ENCODE measurements at regions not wholly inside any gene's neighbourhood (a gene's known extent, or its start where the extent isn't known, plus 50 kb on each side); places are given as distances from the start of the nearest gene placed in this dataset.

GRCh38 chr2:165033402-165033801 lies 78.1 kb upstream of the SLC38A11 start:
- H3K36me3 ChIP-seq (ENCODE audit: insufficient read depth, low read length), result no peaks in the 10 kb centered on the region
- no peak for TF ChIP-seq CTCF (IDR thresholded peaks at IDR 0.05; ENCODE audit: extremely low read depth, low read depth, low read length)
- no peaks in the 10 kb centered on the region for H3K9me3 ChIP-seq (ENCODE audit: low read depth, low read length)
- no peak overlapping the region for H3K27ac ChIP-seq (ENCODE audit: low read depth, low read length)
- H3K4me1 ChIP-seq (ENCODE audit: insufficient read depth, low read length), result no peaks in the 10 kb centered on the region
- H3K4me2 ChIP-seq (ENCODE audit: insufficient read depth, low read length), result no peak overlapping the region
- H3K4me3 ChIP-seq (ENCODE audit: insufficient read depth, low read length), result no peak overlapping the region
- no peak for DNase-seq (ENCODE audit: insufficient read length, low spot score, missing footprints)
- no peak overlapping the region for H2AFZ ChIP-seq (ENCODE audit: low read length)
- no peaks in the 10 kb centered on the region for H4K20me1 ChIP-seq (ENCODE audit: insufficient read depth, low read length)
- H3K79me2 ChIP-seq (ENCODE audit: insufficient read depth, low read length), result no peaks in the 10 kb centered on the region
- H3K27me3 ChIP-seq (ENCODE audit: insufficient read depth, low read length), result no peaks in the 10 kb centered on the region

GRCh38 chr2:165032559-165032958 lies 77.2 kb upstream of the SLC38A11 start:
- Histone ChIP-seq H3K79me2 (ENCODE audit: insufficient read depth, low read length) (no peaks in the 10 kb centered on the region), H4K20me1 (ENCODE audit: insufficient read depth, low read length) (no peaks in the 10 kb centered on the region), H3K4me1 (ENCODE audit: insufficient read depth, low read length) (no peaks in the 10 kb centered on the region), H3K4me2 (ENCODE audit: insufficient read depth, low read length) (no peak overlapping the region), H2AFZ (ENCODE audit: low read length) (no peak overlapping the region), H3K4me3 (ENCODE audit: insufficient read depth, low read length) (no peak overlapping the region), H3K36me3 (ENCODE audit: insufficient read depth, low read length) (no peaks in the 10 kb centered on the region), H3K27me3 (ENCODE audit: insufficient read depth, low read length) (no peaks in the 10 kb centered on the region), H3K9me3 (ENCODE audit: low read depth, low read length) (no peaks in the 10 kb centered on the region), H3K27ac (ENCODE audit: low read depth, low read length) (no peak overlapping the region)
- no peak for TF ChIP-seq CTCF (IDR thresholded peaks at IDR 0.05; ENCODE audit: extremely low read depth, low read depth, low read length)
- no peak for DNase-seq (ENCODE audit: insufficient read length, low spot score, missing footprints)

GRCh38 chr2:165024199-165024598 lies 68.9 kb upstream of the SLC38A11 start:
- Histone ChIP-seq H2AFZ (ENCODE audit: low read length) (no peak overlapping the region), H3K4me1 (ENCODE audit: insufficient read depth, low read length) (no peaks in the 10 kb centered on the region), H3K9me3 (ENCODE audit: low read depth, low read length) (no peaks in the 10 kb centered on the region), H3K79me2 (ENCODE audit: insufficient read depth, low read length) (no peaks in the 10 kb centered on the region), H3K27me3 (ENCODE audit: insufficient read depth, low read length) (no peaks in the 10 kb centered on the region), H3K4me2 (ENCODE audit: insufficient read depth, low read length) (no peak overlapping the region), H3K4me3 (ENCODE audit: insufficient read depth, low read length) (no peak overlapping the region), H4K20me1 (ENCODE audit: insufficient read depth, low read length) (no peaks in the 10 kb centered on the region), H3K36me3 (ENCODE audit: insufficient read depth, low read length) (no peaks in the 10 kb centered on the region), H3K27ac (ENCODE audit: low read depth, low read length) (no peak overlapping the region)
- no peak for TF ChIP-seq CTCF (IDR thresholded peaks at IDR 0.05; ENCODE audit: extremely low read depth, low read depth, low read length)
- DNase-seq (ENCODE audit: insufficient read length, low spot score, missing footprints), result no peak

GRCh38 chr2:165022781-165023180 lies 67.5 kb upstream of the SLC38A11 start:
- no peaks in the 10 kb centered on the region for H3K4me1 ChIP-seq (ENCODE audit: insufficient read depth, low read length)
- no peak overlapping the region for H3K27ac ChIP-seq (ENCODE audit: low read depth, low read length)
- H3K27me3 ChIP-seq (ENCODE audit: insufficient read depth, low read length), result no peaks in the 10 kb centered on the region
- H4K20me1 ChIP-seq (ENCODE audit: insufficient read depth, low read length), result no peaks in the 10 kb centered on the region
- H3K4me2 ChIP-seq (ENCODE audit: insufficient read depth, low read length), result no peak overlapping the region
- no peak overlapping the region for H2AFZ ChIP-seq (ENCODE audit: low read length)
- no peak for DNase-seq (ENCODE audit: insufficient read length, low spot score, missing footprints)
- H3K36me3 ChIP-seq (ENCODE audit: insufficient read depth, low read length), result no peaks in the 10 kb centered on the region
- H3K9me3 ChIP-seq (ENCODE audit: low read depth, low read length), result no peaks in the 10 kb centered on the region
- TF ChIP-seq CTCF (IDR thresholded peaks at IDR 0.05; ENCODE audit: extremely low read depth, low read depth, low read length), result no peak
- H3K79me2 ChIP-seq (ENCODE audit: insufficient read depth, low read length), result no peaks in the 10 kb centered on the region
- H3K4me3 ChIP-seq (ENCODE audit: insufficient read depth, low read length), result no peak overlapping the region

Measured in osteoblast (primary cell).